Aorta (tissue), 5 donors: ENCODE measurements at regions not wholly inside any gene's neighbourhood (a gene's known extent, or its start where the extent isn't known, plus 50 kb on each side); places are given as distances from the start of the nearest gene placed in this dataset.
A peak's percentile ranks its signal among the peaks of the same experiment; 100 is the strongest.

ENCODE experiments used
- ATAC-seq: fragments of 200-7000 bp; cut with Tn5 transposase; one replicate; pipeline ENCODE4 v1.9.1; 2022; ENCODE audit warnings: moderate library complexity; ENCODE audit not compliant: low FRiP score
- DNase-seq, 2 donors: peaks; one replicate each; pipeline ENCODE4 v3.0.0-alpha.2; 2020
- H3K27ac ChIP-seq, 2 donors: one replicate each; pipeline ENCODE4 v1.5.1; 2013; ENCODE audit warnings: low read length in 2 of 2, mild to moderate bottlenecking in 2 of 2, moderate library complexity in 2 of 2, control low read depth in 1 of 2, inconsistent platforms in 1 of 2, low read depth in 1 of 2
- H3K27me3 ChIP-seq, 2 donors: one replicate each; pipeline ENCODE4 v1.6.1; 2013; ENCODE audit warnings: control low read depth in 1 of 2, low read length in 1 of 2, mild to moderate bottlenecking in 1 of 2, moderate library complexity in 1 of 2; ENCODE audit not compliant: insufficient read depth in 2 of 2, control insufficient read depth in 1 of 2
- H3K36me3 ChIP-seq, 2 donors: one replicate each; pipeline ENCODE4 v1.6.1; 2013; ENCODE audit warnings: control low read depth in 1 of 2, low read length in 1 of 2, mild to moderate bottlenecking in 1 of 2; ENCODE audit not compliant: insufficient read depth in 2 of 2, control insufficient read depth in 1 of 2
- H3K4me1 ChIP-seq, 2 donors: one replicate each; pipeline ENCODE4 v1.6.1; 2013; ENCODE audit warnings: low read length in 2 of 2, control low read depth in 1 of 2, mild to moderate bottlenecking in 1 of 2, moderate library complexity in 1 of 2; ENCODE audit not compliant: insufficient read depth in 2 of 2, control insufficient read depth in 1 of 2
- H3K4me3 ChIP-seq, 2 donors: one replicate each; pipeline ENCODE4 v1.5.1; 2013; ENCODE audit warnings: low read length in 2 of 2, control low read depth in 1 of 2, mild to moderate bottlenecking in 1 of 2
- H3K9me3 ChIP-seq: one replicate; pipeline ENCODE4 v1.6.1; 2013; ENCODE audit warnings: mild to moderate bottlenecking, low read length; ENCODE audit not compliant: control insufficient read depth
- WGBS, 2 donors: extraction: QIAGEN DNeasy Blood & Tissue Kit; methylation state at CpG; one replicate each; pipeline ENCODE4 v1.1.7; 2013; 5-methylcytosine and 5-hydroxymethylcytosine counted together
- intact Hi-C, 2 donors: fragments of 100-400 bp; cut with DNase I; formaldehyde crosslinking; loops; one replicate each; pipeline versions ENCODE4 v1.14.2 to v1.15.0; 2022
- donor health status: healthy with polysubstance abuse.
- donor health status: Bipolar disorder and iron deficiency.
- donor health status: DM: no; HTN: no; CAD: no.
- donor health status: DM: no; HTN: no; CAD: no.
- donor health status: DM: yes; HTN: yes; CAD: no.

DNA sequence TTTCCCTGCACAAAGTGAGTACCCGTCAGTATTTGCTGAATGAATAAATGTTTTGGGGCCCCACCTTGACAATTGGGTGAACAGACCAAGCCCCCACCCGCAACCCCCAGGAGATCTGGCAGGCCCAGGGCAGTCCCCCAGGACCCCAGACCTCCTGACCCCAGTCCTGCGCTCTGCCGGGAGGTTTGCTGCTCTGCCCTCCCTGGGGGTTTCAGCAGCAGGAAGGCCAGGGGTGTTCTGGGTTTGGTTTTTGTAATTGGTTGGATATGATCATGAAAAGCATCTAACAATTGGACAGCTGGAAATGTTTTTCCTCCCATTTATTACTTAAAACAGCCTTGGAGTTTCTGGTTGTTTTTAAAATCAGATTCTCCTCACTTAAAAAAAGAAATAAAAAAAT lies 193.8 kb downstream of the URI1 start:
- H3K36me3 ChIP-seq = no peaks in the 10 kb centered on the region
- intact Hi-C loops = no loop called here
- DNase-seq (peak; percentile 25 to 35), ATAC-seq (no peak)
- no peaks in the 10 kb centered on the region for H3K4me1 ChIP-seq
- H3K9me3 ChIP-seq = no peaks in the 10 kb centered on the region
- H3K27ac ChIP-seq = no peak overlapping the region
- H3K4me3 ChIP-seq = no peak overlapping the region
- 47 to 50% methylated on average over 4 of the region's 4 CpGs for WGBS, 2 donors
- H3K27me3 ChIP-seq = no peaks in the 10 kb centered on the region

DNA sequence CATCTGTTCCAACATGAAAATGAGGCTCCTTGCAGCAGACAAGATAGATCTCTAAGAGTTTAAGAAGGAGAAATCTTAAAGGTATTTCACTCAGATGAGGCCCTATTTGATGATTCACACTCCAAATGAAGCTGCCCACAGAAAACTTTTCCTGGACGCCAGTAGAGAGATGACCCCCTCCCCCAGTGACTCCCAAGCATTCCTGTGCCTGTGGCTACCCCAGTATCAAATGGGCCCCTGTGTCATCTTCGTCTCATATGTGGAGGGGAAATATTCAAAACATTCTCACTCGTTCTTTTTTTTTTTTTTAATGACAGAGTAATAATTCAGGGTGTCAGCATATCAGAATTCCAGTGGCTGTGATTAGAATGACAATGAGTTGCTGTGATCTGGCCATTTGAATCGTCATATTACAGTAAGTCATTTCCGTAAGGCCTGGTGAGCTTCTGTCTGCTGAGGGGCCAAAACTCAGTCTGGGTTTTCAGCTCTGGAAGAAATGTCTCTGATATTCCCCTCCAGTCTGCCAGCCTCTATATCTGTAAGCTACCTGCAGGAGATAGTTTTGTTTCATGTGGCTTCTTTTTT lies 194.7 kb downstream of the URI1 start:
- intact Hi-C loops = no loop called here
- 38 to 41% methylated on average over 5 of the region's 5 CpGs for WGBS, 2 donors
- H3K4me3 ChIP-seq = no peak overlapping the region
- H3K36me3 ChIP-seq = no peaks in the 10 kb centered on the region
- H3K9me3 ChIP-seq = no peaks in the 10 kb centered on the region
- H3K27ac ChIP-seq = no peak overlapping the region
- no peaks in the 10 kb centered on the region for H3K27me3 ChIP-seq
- ATAC-seq (no peak), DNase-seq (no peak)
- no peaks in the 10 kb centered on the region for H3K4me1 ChIP-seq

DNA sequence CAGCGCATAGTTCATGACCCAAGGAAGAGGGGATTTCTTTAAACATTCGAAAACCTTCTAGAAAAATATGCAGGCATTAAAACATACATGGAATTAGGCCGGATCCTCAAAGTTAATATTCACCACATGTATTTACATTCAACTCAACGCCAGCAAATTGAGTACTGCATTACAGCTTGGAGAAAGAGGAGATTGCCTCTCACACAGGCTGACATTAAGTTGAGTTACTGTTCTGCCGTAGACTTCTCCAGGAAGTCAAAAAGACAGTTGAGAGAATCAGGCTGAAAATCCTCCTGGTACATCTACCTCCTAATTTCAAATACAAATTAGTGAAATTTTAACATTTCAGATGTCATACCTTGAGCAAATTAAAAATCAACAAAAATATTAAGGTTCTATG lies 195.7 kb downstream of the URI1 start:
- intact Hi-C loops = no loop called here
- no peak overlapping the region for H3K27ac ChIP-seq
- H3K4me1 ChIP-seq = no peaks in the 10 kb centered on the region
- ATAC-seq (no peak), DNase-seq (no peak)
- no peaks in the 10 kb centered on the region for H3K36me3 ChIP-seq
- H3K4me3 ChIP-seq = no peak overlapping the region
- no peaks in the 10 kb centered on the region for H3K9me3 ChIP-seq
- WGBS, 2 donors = 36 to 55% methylated on average over 5 of the region's 5 CpGs
- no peaks in the 10 kb centered on the region for H3K27me3 ChIP-seq

DNA sequence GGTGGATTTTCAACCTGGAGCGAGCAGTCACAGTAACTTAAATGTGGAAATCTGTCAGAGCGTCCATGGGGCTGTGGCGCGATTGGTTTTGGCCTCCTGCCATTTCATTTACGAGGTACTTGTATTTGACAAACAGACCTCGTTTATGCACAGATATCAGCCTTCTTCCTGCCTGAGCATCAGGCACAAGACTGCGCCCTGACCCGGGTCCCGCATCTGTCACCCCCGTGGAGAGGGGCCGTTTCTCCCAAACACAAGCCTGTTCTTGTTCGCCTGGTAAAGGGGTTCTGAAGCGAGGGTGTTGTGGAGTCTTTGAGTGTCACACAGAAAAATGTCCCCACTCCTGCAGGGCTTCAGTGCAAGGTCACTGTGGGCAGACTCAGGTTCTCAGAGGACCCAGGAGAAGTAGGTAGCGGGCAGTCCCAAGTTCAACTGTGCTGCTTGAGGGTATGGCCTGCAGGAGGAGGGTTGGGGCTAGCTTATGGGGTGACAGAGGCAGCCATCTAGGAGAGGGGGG lies 202.3 kb downstream of the URI1 start:
- DNase-seq (no peak), ATAC-seq (no peak)
- Histone ChIP-seq H3K36me3 (no peaks in the 10 kb centered on the region), H3K9me3 (no peaks in the 10 kb centered on the region), H3K27me3 (no peaks in the 10 kb centered on the region), H3K4me3 (no peak overlapping the region), H3K4me1 (no peaks in the 10 kb centered on the region), H3K27ac (no peak overlapping the region)
- WGBS, 2 donors = 85 to 90% methylated on average over 14 of the region's 14 CpGs
- intact Hi-C loops = no loop called here

DNA sequence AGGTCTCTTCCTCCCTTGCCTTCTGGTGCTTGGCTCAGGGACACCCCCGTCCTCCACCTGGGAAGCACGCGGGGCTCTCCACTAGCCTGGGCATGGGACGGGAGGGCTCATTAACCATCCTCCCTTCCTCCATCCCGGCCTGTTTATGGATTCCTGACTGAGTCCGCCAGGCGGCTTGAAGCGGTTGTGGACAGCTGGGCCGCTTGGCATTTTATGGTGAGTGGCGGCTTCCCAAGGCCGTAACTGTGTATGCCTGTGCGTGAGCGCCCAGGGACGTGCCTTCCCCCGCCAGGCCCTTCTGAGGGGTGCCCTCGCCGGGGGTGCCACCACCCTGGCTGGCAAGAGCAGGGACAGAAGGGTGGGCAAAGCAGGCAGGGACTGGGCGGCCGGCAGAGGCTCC lies 202.8 kb downstream of the URI1 start:
- intact Hi-C loops = no loop called here
- ATAC-seq = no peak
- H3K36me3 ChIP-seq = no peaks in the 10 kb centered on the region

DNA sequence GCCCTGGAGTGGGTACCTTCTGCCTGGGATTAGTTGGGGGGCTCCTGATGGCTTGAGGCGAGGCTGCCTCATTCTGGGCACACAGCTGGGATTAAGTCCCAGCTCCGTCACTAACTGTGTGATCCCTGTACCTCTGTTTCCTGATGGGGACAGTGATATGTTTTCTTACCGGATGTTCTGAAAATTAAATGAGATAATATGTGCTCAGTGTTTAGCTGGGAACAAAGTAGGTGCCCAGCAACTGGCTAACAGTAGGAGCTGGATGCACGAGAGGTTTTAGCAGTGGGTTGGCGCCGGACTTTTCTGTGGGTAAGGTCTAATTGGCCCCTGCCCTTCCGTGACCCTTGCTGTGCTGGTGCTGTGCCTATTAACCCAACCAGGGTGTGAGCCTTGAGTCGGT lies 203.4 kb downstream of the URI1 start:
- ATAC-seq (no peak), DNase-seq (no peak)
- Histone ChIP-seq H3K27ac (no peak overlapping the region), H3K4me3 (no peak overlapping the region), H3K9me3 (no peaks in the 10 kb centered on the region), H3K27me3 (no peaks in the 10 kb centered on the region), H3K36me3 (no peaks in the 10 kb centered on the region), H3K4me1 (no peaks in the 10 kb centered on the region)
- 82 to 86% methylated on average over 8 of the region's 8 CpGs for WGBS, 2 donors
- intact Hi-C loops = no loop called here

More for the DNA sequence above, 202.8 kb downstream of the URI1 start:
- Histone ChIP-seq H3K27me3 (no peaks in the 10 kb centered on the region), H3K27ac (no peak overlapping the region), H3K4me3 (no peak overlapping the region), H3K4me1 (no peaks in the 10 kb centered on the region), H3K9me3 (no peaks in the 10 kb centered on the region)
- WGBS, 2 donors = 84% methylated on average over 18 to 19 of the region's 19 CpGs
- peak in 1 of 2 donors; percentile 32 for DNase-seq

DNA sequence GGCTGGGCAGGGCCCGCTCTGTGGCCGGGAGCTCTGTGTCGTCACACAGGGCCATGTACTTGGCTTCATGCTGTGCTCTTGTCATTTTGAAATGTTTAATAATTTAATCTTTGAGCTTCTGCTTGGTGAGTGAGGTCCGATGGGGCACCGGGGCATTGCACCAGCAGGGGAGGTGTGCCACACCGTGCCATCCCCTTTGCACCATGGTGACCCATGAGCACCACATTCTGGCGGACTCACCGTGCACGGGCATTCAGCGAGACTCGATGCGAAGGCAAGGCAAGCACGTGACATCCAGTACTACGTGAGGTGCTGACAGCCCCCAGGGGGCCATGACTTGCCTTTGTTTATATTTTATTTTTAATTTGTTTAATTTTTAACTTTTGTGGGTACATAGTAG lies 204.3 kb downstream of the URI1 start:
- Histone ChIP-seq H3K4me1 (no peaks in the 10 kb centered on the region), H3K36me3 (no peaks in the 10 kb centered on the region), H3K27me3 (no peaks in the 10 kb centered on the region), H3K27ac (no peak overlapping the region), H3K4me3 (no peak overlapping the region), H3K9me3 (no peaks in the 10 kb centered on the region)
- ATAC-seq (no peak), DNase-seq (peak in 1 of 2 donors; percentile 54)
- WGBS, 2 donors = 80 to 81% methylated on average over 14 of the region's 14 CpGs
- intact Hi-C loops = no loop called here

DNA sequence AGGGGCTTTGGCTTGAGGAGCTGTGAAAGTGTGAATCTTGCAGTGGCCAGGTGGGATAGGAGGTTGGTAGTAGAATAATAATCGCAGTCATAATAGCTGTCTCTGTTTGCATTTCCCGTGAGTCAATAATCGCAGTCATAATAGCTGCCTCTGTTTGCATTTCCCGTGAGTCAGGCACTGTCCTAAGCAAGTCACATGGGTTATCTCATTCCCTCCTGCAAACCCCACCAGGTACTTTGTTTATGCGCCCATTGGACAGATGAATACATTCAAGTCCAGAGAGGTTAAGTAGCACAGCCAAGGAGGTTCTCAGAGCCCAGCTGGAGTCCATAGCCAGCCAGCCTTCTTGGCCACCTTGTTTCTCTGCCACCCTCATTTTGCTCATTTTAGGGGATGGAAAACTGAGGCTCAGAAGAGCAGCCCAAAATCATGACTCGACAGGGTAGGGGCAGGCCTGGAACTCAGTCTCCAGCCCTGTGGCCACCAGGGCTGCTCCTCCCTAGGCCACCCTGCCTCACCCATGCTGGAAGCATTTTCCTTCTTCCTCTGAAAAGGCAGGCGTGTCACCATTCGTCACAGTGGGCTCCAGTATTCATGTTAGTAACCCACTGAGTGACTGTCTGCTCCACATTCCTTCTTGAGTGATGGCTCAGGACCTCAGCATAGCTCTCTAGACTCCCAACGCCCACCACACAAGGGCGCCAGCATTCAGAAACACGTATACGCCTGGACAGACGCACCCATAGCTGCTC lies 206.2 kb downstream of the URI1 start:
- no peaks in the 10 kb centered on the region for H3K4me1 ChIP-seq
- no peak overlapping the region for H3K4me3 ChIP-seq
- H3K27ac ChIP-seq = no peak overlapping the region
- H3K27me3 ChIP-seq = no peaks in the 10 kb centered on the region
- WGBS, 2 donors = 47 to 57% methylated on average over 12 to 13 of the region's 13 CpGs
- no peaks in the 10 kb centered on the region for H3K36me3 ChIP-seq
- intact Hi-C loops = no loop called here
- no peak for DNase-seq
- no peaks in the 10 kb centered on the region for H3K9me3 ChIP-seq
- no peak for ATAC-seq

DNA sequence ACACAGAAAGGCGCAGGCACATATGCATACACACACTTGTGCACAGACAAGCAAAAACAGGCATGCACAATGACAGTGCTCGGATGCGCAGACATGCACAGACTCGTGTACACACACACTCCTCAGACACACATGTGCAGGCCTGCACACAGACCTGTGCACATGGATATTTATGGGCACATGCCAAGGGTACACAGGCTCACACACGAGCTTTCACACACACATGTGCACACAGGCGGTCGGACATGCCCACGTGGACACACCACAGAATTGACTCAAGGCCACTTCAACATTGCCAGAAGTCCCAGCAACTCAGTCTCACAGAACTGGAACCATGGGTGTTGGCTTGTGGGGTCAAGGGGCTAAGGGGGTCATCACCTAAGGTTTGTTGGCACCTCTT lies 206.8 kb downstream of the URI1 start:
- Histone ChIP-seq H3K4me1 (no peaks in the 10 kb centered on the region), H3K27me3 (no peaks in the 10 kb centered on the region), H3K36me3 (no peaks in the 10 kb centered on the region), H3K27ac (no peak overlapping the region), H3K4me3 (no peak overlapping the region), H3K9me3 (no peaks in the 10 kb centered on the region)
- intact Hi-C loops = no loop called here
- DNase-seq (peak in 1 of 2 donors; percentile 53), ATAC-seq (no peak)
- 72 to 77% methylated on average over 8 of the region's 8 CpGs for WGBS, 2 donors
